Ovary (tissue), 3 donors: ENCODE measurements at regions not wholly inside any gene's neighbourhood (a gene's known extent, or its start where the extent isn't known, plus 50 kb on each side); places are given as distances from the start of the nearest gene placed in this dataset.

Source experiments
- CTCF ChIP-seq, 3 donors: fragments of 450-650 bp in 2 of 3; fragments of 200-600 bp in 1 of 3; IDR thresholded peaks; one replicate each; pipeline versions ENCODE4 v1.5.1 to v1.8.0; 2016 to 2022; ENCODE audit warnings: antibody characterized with exemption in 3 of 3, mild to moderate bottlenecking in 1 of 3
- EP300 ChIP-seq: sonication (generic); formaldehyde crosslinking; IDR thresholded peaks from one replicate; pipeline ENCODE4 v1.6.1; 2017; ENCODE audit warnings: antibody characterized with exemption
- donor health status: DM: no; HTN: no; CAD: no.

- TF ChIP-seq CTCF (IDR thresholded peaks at IDR 0.05) (no peak), EP300 (no peak)
These were observed 90.3 kb upstream of the RTL6 start for GRCh38 chr22:44588348-44588747.
